Medulla oblongata (tissue), 1 donor: ENCODE measurements at regions not wholly inside any gene's neighbourhood (a gene's known extent, or its start where the extent isn't known, plus 50 kb on each side); places are given as distances from the start of the nearest gene placed in this dataset.
"Not testable (repeated sequence)": the region's sequence is repeated elsewhere in the genome, so short reads cannot be mapped to it uniquely, and the experiment has no call there.

ENCODE experiments used
- DNase-seq: peaks from one replicate; pipeline ENCODE4 v3.0.0-alpha.2; 2015; ENCODE audit errors: extremely low spot score

DNA sequence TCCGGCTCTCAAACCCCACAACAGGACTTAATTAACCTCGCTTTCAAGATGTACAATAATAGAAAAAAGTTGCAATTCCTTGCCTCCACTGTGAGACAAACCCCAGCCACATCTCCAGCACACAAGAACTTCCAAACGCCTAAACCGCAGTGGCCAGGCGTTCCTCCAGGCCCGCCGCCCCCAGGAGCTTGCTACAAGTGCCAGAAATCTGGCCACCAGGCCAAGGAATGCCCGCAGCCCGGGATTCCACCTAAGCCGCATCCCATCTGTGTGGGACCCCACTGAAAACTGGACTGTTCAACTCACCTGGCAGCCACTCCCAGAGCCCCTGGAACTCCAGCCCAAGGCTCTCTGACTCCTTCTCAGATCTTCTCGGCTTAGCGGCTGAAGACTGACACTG lies 262.5 kb downstream of the SMARCA2 start:
- not testable (repeated sequence) for DNase-seq

DNA sequence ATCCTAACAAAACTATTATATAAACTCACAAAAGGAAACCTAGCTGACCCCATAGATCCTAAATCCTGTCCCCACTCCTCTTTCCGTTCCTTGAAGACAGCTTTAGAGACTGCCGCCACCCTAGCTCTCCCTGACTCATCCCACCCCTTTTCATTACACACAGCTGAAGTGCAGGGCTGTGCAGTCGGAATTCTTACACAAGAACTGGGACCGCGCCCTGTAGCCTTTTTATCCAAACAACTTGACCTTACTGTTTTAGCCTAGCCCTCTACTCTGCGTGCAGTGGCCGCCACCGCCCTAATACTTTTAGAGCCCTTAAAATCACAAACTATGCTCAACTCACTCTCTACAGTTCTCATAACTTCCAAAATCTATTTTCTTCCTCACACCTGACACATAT lies 264.0 kb downstream of the SMARCA2 start:
- not testable (repeated sequence) for DNase-seq

DNA sequence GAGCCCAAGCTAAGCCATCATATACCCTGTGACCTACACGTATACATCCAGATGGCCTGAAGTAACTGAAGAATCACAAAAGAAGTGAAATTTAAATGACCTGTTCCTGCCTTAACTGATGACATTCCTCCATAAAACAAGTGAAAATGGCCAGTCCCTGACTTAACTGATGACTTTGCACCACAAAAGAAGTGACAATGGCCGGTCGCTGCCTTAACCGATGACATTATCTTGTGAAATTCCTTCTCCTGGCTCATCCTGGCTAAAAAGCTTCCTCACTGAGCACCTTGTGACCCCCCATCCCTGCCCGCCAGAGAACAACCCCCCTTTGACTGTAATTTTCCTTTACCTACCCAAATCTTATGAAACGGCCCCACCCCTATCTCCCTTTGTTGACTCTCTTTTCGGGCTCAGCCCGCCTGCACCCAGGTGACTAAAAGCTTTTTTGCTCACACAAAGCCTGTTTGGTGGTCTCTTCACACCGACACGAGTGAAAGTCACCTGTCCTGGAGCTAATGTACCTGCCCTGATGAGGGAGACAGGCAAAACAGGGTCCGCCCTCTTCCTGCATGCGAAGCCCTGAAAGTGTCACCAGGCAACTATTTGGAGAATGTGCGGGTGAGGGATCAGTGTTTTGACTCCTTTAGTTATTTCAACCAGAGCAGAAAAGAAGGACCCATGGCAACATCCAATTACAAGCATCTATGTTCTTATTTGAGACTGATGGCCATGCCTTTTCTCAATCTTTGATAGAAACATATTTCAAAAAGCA lies 266.1 kb downstream of the SMARCA2 start:
- no peak for DNase-seq

- no peak for DNase-seq
These were observed 266.6 kb downstream of the SMARCA2 start for GRCh38 chr9:2281803-2282185.

DNA sequence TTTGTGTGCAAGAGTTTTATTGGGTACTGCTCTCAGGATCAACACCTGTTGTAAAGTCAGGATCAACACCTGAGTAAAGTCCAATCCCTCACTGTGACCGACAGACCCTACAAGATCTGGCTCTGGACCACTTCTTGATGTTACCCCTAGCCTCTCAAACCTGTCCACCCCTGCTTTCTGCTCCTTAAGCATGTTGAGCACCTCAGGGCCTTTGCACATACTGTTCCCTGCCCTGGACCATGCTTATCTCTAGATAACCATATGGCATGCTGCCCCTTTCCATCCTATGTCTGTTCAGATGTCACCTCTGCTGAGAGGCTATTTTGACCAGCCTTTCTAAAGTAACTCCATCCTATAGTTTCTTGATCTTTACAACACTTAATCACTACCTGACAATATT lies 269.6 kb downstream of the SMARCA2 start:
- DNase-seq, result no peak

DNA sequence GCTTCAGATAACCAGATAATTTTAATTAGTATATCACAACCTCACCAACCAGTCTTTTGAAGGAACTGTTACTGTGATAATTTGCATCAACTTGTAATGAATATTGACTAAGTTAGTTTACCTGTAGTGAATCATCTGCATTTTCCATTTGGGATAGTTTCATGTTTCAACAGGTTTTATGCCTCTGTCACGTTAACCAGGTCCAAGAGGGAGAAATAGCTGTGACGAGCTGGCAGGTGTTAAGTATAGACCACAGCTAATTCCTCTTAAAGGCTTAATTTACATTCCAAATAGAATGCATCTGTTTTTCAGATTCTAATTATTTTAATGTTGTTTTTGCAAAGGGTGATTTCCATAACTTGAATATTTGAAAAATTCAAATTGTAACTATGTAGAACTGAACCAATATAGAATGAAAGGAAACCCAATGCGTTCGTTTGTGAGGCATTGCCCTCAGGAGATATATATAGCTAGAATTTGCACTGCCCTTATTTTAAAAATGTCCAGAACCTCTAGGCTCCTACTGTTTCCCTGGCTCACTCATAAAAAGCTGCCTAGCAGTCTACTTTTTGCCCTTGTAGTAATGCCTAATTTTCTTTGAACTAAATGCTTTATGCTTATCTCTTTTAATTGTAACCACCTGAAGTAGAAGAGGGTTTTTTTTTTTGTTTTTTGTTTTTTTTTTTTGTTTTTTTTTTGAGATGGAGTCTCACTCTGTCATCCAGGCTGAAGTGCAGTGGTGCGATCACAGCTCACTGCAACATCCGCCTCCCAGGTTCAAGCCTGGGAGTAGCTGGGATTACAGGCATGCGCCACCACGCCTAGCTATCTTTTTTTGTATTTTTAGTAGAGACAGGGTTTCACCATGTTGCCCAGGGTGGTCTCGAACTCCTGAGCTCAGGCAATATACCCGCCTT lies 270.5 kb downstream of the SMARCA2 start:
- DNase-seq, result no peak

GRCh38 chr9:2286333-2286705 lies 271.2 kb downstream of the SMARCA2 start:
- DNase-seq, result no peak

GRCh38 chr9:2286825-2287455 lies 271.8 kb downstream of the SMARCA2 start:
- no peak for DNase-seq

- no peak for DNase-seq
These were observed 273.2 kb downstream of the SMARCA2 start for GRCh38 chr9:2288309-2288708.

DNA sequence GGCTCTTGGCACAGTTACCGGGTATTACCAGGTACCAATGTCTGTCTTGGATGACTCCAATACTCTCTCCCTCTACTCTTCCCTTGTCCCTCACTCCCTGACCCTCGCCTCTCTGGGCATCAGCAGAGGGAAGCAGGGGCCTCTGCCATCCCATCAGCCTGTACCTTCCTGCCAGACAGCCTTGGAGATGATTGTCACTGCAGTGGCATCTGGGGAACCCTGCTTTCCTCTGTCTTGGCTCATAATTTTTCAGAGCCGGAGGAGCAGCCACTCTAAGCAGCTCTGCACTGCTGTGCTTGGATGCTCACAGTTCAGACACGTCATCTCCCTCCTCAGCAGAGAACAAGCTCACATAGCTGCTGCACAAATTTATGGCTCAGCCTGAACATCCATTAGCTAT lies 274.1 kb downstream of the SMARCA2 start:
- DNase-seq, result no peak

DNA sequence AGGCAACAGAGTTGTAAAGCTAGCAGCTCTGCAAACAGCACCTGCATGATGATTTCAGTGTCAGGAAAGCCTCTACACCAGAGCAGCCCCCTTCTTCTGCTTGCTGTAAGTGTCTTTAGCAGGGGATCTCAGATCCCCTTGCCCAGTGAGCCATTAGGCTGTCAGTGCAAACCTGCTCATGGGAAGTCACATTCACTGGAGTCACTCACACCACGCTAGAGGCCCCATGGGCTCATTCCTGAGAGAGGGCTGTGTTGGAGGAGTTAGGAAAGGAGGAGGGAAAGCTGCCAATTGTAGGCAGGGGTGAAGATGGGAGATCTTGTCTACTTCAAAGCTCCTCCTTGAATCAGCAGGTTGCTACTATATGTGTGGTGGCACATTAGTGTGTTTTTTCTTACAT lies 275.2 kb downstream of the SMARCA2 start:
- no peak for DNase-seq

DNA sequence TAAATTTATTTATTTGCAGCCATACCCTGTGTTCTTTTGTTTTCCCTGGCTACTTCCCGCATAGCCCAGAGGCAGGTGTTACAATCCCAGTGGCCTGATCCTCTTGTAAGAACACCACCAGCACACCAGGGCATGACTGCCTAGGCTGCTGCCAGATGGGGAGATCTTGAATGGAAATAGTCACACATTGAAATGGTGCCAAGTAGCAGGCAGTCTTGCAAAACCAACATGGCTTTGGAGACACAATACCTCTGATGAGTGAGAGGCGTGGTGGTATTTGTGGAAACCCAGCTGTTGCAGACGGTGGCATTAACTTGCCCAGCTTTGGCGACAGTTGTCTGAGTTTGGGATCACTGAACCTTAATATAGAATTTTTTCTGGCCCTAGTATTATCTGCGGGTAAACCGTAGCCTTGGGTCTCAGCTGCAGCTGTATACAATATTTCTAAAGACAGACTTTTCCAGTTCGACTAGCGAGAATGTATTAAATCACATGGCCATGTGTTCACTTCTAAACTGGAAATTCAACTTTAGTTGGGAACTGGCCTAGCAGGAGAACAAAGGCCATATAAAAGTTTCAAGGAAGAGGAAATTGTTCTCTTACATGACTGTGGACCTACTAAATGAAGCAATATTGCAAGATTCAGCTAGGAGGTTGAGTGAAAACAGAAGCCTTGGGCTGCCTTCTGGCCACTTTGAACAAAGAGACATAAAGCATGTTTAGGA lies 277.0 kb downstream of the SMARCA2 start:
- DNase-seq, result no peak

- no peak for DNase-seq
These were observed 277.6 kb downstream of the SMARCA2 start for GRCh38 chr9:2292733-2293132.

DNA sequence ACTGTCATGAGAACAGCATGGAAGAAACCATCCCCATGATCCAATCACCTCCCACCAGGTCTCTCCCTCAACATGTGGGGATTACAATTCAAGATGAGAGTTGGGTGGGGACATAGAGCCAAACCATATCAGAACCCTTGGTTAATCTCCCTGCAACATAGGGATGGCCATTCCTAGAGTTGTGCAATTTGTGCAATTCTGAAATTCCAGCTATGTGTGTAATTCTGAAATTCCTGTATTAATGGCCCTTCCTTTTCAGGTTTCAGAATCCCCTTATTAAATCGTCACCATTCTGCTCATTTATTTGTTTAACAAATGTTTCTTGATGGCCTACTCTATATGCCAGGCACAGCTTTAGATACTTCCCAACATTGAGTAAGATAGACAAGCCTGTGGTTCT lies 282.6 kb downstream of the SMARCA2 start:
- DNase-seq, result no peak

GRCh38 chr9:2298217-2298616 lies 283.1 kb downstream of the SMARCA2 start:
- DNase-seq, result no peak

- no peak for DNase-seq
These were observed 284.2 kb downstream of the SMARCA2 start for GRCh38 chr9:2299156-2299842.

DNA sequence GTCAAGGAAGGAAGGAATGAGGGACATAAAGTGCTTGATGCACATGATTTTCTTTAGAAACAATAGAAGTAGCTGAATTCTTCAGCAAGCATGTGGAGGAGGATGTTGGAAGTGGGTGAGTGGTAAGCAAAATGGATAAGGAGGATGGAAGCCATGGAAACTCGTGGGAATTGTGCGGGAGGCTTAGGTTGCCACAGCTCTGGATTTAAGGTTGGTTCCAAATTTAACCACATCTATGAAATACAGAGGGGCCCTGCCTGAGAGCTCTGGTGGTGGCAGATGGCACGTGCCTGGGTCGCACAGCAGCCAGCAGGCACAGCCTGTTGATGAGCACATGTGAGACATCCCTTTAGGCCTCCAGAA lies 284.7 kb downstream of the SMARCA2 start:
- DNase-seq, result no peak

DNA sequence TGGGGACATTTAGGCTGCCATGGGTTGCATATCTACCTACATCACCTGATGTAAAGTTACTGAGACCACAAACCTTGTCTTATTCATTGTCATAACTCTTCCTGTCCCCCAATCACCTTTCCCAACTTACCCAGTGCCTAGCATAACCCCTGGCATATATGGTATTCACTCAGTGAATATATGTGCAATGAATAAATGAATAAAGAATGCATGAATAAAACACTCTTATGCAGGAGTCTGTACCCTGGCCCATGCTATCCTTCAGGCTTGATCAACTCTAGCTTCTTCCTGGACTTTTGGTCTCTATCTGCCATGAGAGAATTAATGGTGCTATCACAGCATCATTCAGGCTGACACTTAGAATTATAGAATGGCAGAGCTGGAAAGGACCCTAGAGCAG lies 285.2 kb downstream of the SMARCA2 start:
- no peak for DNase-seq

GRCh38 chr9:2302606-2303005 lies 287.5 kb downstream of the SMARCA2 start:
- no peak for DNase-seq

DNA sequence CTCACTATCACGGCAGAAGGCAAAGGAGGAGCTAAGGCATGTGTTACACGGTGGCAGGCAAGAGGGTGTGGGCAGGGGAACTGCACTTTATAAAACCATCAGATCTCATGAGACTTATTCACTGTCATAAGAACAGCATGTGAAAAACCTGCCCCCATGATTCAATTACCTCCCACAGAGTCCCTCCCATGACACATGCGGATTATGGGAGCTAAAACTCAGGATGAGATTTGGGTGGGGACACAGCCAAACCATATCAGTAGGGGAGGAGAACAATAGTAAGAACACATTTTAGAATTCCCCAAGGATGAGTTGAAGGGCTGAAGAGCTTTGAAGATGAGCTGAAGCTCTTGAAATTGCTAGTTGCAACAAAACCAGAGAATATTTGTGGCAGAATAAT lies 287.9 kb downstream of the SMARCA2 start:
- DNase-seq, result no peak

DNA sequence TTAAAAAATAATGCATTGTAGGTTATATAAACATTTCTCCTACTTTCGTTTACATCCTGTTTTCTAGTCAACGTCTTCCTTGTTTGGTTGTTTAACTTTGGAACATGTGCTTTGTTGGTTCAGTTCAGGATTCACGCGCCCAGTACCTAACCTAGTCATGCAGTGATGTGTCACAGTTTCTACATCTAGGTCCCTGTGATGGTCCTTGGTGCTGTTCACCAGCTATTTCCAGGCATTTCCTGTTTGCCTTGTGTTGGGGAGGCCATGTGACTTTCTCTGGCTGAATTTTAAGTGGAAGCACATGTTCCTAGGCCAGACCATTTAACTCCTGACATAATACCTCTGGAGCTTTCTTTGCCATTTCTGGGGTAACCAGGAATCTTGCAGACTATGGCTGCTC lies 292.3 kb downstream of the SMARCA2 start:
- no peak for DNase-seq
